Fibroblast of pulmonary artery (primary cell): ENCODE measurements at regions not wholly inside any gene's neighbourhood (a gene's known extent, or its start where the extent isn't known, plus 50 kb on each side); places are given as distances from the start of the nearest gene placed in this dataset.

Source experiments
- DNase-seq: peaks from one replicate; pipeline ENCODE4 v3.0.0-alpha.2; 2010; ENCODE audit warnings: low read depth
- H3K4me3 ChIP-seq: replicated peaks from 2 replicates; pipeline ENCODE4 v1.5.1; 2011; ENCODE audit warnings: low read depth, mild to moderate bottlenecking, control low read depth, low read length, moderate library complexity
- CTCF ChIP-seq: IDR thresholded peaks from 2 replicates; pipeline ENCODE4 v1.5.1; 2011; ENCODE audit warnings: mild to moderate bottlenecking, control low read depth, low read length, inconsistent platforms; ENCODE audit errors: missing control alignments

GRCh38 chr2:198883604-198884003, 574.1 kb downstream of the SATB2 start:
- DNase-seq, result no peak
- H3K4me3 ChIP-seq, result no peak overlapping the region
- no peak for TF ChIP-seq CTCF

DNA sequence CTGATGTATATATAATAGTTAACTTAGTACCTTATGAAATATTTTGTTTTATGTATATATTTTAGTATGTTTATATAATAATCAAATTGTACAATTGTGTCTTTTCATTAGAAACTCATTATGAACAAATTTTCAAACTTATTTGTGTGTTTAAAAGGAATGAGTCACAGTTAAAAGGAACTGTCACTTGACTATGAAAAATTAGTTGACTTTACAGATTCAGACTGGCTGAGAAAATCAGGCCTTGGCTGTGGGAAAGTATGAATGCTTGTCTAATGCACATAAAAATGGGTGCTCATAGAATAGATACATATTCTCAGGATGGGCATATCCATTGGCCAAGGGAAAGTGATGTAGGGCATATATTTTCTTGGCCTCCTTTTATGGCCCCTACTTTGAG, 576.8 kb downstream of the SATB2 start:
- TF ChIP-seq CTCF, result no peak
- DNase-seq, result no peak
- H3K4me3 ChIP-seq, result no peak overlapping the region

GRCh38 chr2:198880421-198880820, 577.3 kb downstream of the SATB2 start:
- no peak overlapping the region for H3K4me3 ChIP-seq
- TF ChIP-seq CTCF, result no peak
- DNase-seq, result no peak

DNA sequence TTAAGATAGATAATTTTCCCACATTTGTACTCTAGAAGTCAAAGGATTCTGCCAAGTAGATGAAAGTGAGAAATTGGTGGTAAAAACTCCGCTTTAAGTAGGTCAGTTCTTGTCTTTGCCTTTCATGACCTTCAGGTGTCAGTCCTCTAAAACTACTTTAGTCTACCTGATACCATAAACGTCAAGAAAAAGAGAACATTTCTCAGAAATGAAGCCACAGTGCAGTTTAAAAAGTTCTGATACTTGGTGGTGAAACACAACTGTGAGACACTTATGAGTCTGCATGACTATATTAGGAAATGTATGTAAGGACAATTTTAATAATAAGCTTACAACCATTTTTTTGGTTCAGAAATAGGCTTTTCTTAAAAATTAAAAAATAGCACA, 583.3 kb downstream of the SATB2 start:
- TF ChIP-seq CTCF, result no peak
- H3K4me3 ChIP-seq, result no peak overlapping the region
- DNase-seq, result no peak

GRCh38 chr2:198873503-198874471, 584.0 kb downstream of the SATB2 start:
- no peak overlapping the region for H3K4me3 ChIP-seq
- peak; percentile 22 for DNase-seq
- TF ChIP-seq CTCF, result no peak

GRCh38 chr2:198863655-198864054, 594.1 kb downstream of the SATB2 start:
- no peak for DNase-seq
- no peak for TF ChIP-seq CTCF

DNA sequence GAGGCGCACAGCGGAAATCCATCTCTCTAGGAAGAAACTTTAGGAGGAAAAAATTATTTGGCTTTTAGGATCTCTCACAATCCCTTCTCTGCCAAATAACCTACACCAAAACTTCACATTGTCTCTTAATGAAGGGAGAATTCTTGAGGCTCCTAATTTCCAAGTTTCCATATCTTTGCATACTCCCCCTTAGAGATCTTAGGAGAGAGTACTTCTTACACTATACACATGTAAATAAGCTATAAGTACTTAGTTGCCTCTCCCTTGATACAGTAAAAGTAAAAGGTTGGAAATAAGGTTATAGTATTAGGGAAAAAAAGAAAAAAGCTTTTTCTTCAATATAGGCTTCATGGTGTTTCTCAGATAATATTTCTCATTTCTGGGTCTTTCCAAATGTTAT, 596.7 kb downstream of the SATB2 start:
- TF ChIP-seq CTCF, result no peak
- H3K4me3 ChIP-seq, result no peak overlapping the region
- DNase-seq, result no peak

More at GRCh38 chr2:198863655-198864054, 594.1 kb downstream of the SATB2 start:
- no peak overlapping the region for H3K4me3 ChIP-seq
